OCI-LY1 (cell line): ENCODE measurements at regions not wholly inside any gene's neighbourhood (a gene's known extent, or its start where the extent isn't known, plus 50 kb on each side); places are given as distances from the start of the nearest gene placed in this dataset.

ENCODE experiments used
- CTCF ChIP-seq: fragments of 200-600 bp; sonication (generic), shearing (Covaris generic); IDR thresholded peaks from 2 replicates; pipeline ENCODE4 v1.5.1; 2017; ENCODE audit warnings: mild to moderate bottlenecking, antibody characterized with exemption, low read length, moderate library complexity, mixed read lengths
- EZH2 ChIP-seq: fragments of 200-600 bp; sonication (generic), shearing (Covaris generic); IDR thresholded peaks from 2 replicates; pipeline ENCODE4 v1.8.0; 2017; ENCODE audit warnings: borderline replicate concordance, mixed run types, mild to moderate bottlenecking, antibody characterized with exemption, low read length, moderate library complexity, mixed read lengths

GRCh38 chr14:36465178-36465577 is 54.9 kb downstream of the NKX2-1 start:
- TF ChIP-seq CTCF: no peak
- TF ChIP-seq EZH2: no peak
